ENCODE measurements at regions not wholly inside any gene's neighbourhood (a gene's known extent, or its start where the extent isn't known, plus 50 kb on each side); places are given as distances from the start of the nearest gene placed in this dataset.

DNA sequence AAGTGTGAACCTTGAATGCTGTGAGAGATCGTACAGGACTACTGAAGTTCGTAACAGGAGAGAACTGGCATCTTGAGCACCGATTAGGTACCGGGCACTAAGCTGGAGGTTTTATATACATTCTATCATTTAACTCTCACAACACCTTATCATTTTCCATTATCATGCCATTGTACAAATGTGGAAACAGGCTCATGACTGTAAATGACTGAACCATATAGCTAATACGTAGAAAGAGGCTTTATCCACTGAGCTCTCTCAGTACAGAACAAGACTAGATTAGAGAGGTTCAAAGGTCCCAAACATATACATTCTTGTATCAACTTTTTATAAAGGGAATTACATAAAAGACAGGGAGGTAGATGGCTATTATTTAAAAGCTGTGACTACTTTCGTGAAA is 130.6 kb downstream of the CEP57L1 start:
- no peak for DNase-seq

DNA sequence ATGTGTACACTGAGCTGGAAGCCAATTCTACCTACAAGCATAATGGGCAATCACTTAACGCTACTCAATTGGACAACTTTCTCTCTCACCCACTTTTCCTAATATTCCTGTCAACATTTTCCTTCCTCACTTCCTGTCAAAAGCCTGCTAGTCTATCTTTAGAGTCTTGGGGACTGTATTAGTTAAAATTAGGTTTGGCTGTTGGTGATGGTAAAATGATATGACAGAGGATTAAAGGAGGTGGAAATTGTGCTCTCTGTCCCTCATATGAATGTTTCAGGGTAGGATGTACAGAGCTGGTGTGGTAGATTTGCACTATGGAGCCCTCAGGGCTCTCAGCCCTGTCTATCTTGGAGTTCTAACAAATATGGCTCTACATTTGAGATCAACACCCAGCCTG is 129.7 kb downstream of the CEP57L1 start:
- no peak for DNase-seq

- no peak for DNase-seq
These were observed 129.0 kb downstream of the CEP57L1 start for GRCh38 chr6:109224107-109224875.

GRCh38 chr6:109222848-109223247 is 127.5 kb downstream of the CEP57L1 start:
- no peak for DNase-seq

DNA sequence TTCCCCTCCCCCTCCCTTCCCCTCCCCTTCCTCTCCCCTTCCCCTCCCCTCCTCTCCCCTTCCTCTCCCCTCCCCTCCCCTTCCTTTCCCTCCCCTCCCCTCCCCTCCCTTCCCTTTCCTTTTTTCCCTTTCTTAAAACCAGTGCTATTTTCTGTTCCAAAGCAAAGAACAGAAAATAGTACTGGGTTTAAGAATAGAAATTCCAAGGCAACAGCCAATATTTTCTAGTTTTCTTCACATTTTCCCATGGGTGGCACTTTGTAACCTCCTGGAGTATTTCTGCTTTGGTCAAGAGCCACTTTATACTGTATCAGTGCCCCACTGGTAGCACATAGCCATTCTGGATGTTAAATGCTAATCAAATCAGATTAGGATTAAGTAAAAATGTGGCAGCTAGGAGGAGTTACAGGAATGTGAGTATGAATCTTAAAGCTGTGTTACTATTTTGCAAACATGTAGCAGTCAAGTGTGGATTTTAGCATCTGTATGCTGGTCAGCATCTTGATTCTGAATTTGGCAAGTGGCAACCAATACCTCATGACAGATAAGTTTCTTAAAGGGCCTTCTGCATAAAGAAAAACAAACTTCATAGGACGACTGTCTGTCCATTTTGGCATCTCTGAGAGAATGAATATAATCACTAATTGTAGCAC is 126.4 kb downstream of the CEP57L1 start:
- DNase-seq, result no peak
